ENCODE measurements at regions not wholly inside any gene's neighbourhood (a gene's known extent, or its start where the extent isn't known, plus 50 kb on each side); places are given as distances from the start of the nearest gene placed in this dataset.

DNA sequence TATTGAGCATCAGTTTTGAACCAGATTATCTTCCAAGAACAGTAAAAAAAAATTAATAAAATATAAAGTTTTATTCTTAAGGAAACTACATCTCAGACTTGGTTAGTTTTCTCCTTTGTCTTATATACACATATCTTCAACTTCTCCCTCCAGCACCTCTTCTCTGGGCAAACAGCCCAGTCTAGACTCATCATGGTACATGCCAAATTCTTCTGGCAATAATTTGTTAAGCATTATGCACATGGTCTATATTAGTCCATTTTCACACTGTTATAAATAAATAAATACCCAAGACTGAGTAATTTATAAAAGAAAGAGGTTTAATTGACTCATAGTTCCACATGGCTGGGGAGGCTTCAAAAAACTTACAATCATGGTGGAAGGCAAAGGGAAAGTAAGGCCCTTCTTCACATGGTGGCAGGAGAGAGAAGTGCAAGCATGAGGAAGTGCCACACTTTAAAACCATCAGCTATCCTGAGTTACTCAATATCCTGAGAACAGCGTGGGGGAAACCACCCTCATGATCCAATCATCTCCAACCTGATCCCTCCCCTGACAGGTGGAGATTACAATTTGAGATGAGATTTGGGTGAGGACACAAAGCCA, 108.7 kb upstream of the RNPC3 start:
- TF ChIP-seq, protein P1, sequence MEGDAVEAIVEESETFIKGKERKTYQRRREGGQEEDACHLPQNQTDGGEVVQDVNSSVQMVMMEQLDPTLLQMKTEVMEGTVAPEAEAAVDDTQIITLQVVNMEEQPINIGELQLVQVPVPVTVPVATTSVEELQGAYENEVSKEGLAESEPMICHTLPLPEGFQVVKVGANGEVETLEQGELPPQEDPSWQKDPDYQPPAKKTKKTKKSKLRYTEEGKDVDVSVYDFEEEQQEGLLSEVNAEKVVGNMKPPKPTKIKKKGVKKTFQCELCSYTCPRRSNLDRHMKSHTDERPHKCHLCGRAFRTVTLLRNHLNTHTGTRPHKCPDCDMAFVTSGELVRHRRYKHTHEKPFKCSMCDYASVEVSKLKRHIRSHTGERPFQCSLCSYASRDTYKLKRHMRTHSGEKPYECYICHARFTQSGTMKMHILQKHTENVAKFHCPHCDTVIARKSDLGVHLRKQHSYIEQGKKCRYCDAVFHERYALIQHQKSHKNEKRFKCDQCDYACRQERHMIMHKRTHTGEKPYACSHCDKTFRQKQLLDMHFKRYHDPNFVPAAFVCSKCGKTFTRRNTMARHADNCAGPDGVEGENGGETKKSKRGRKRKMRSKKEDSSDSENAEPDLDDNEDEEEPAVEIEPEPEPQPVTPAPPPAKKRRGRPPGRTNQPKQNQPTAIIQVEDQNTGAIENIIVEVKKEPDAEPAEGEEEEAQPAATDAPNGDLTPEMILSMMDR (conservative IDR thresholded peaks at IDR 0.05): no peak
- no peak for TF ChIP-seq ZFX (IDR thresholded peaks at IDR 0.05)

Data from C4-2B (cell line).